22Rv1 (cell line): ENCODE measurements at regions not wholly inside any gene's neighbourhood (a gene's known extent, or its start where the extent isn't known, plus 50 kb on each side); places are given as distances from the start of the nearest gene placed in this dataset.

Experiments used
- ZFX ChIP-seq: fragments of 450-650 bp; IDR thresholded peaks from 2 replicates; pipeline ENCODE4 v1.6.1; 2017; ENCODE audit warnings: antibody characterized with exemption, borderline replicate concordance
- TF ChIP-seq, protein P1 (sequence below): fragments of 450-650 bp; IDR thresholded peaks from 2 replicates; pipeline ENCODE4 v1.5.1; 2017; ENCODE audit warnings: mild to moderate bottlenecking

DNA sequence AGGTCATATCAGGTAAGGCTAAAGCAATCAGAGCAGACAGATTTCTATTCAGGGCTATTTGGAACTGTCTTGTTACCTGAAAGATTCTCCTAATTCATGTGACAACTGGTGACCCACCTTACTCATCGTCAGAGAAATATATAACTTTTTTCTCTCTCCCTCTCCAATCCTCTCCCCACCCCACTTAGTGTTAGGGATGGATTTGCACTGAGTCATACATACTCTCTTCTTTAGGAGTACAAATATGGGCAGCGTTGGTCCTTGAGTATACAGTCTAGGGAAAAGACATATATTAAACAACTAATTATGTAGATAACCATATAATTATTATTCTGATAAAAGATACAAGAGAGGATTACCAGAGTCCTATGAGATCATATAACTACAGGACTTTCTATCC, 246.3 kb downstream of the HHIPL2 start:
- TF ChIP-seq, protein P1, sequence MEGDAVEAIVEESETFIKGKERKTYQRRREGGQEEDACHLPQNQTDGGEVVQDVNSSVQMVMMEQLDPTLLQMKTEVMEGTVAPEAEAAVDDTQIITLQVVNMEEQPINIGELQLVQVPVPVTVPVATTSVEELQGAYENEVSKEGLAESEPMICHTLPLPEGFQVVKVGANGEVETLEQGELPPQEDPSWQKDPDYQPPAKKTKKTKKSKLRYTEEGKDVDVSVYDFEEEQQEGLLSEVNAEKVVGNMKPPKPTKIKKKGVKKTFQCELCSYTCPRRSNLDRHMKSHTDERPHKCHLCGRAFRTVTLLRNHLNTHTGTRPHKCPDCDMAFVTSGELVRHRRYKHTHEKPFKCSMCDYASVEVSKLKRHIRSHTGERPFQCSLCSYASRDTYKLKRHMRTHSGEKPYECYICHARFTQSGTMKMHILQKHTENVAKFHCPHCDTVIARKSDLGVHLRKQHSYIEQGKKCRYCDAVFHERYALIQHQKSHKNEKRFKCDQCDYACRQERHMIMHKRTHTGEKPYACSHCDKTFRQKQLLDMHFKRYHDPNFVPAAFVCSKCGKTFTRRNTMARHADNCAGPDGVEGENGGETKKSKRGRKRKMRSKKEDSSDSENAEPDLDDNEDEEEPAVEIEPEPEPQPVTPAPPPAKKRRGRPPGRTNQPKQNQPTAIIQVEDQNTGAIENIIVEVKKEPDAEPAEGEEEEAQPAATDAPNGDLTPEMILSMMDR = no peak
- TF ChIP-seq ZFX = no peak
